SK-N-SH treated with all-trans-retinoic acid at 6 μM for 48 hours (cell line): ENCODE measurements at regions not wholly inside any gene's neighbourhood (a gene's known extent, or its start where the extent isn't known, plus 50 kb on each side); places are given as distances from the start of the nearest gene placed in this dataset.

ENCODE experiments used
- ATAC-seq: fragments of 200-7000 bp; cut with Tn5 transposase; 3 replicates; pipeline ENCODE4 v1.9.1; 2020; ENCODE audit warnings: mild to moderate bottlenecking, moderate library complexity
- ARNTL ChIP-seq: fragments of 450-650 bp; formaldehyde crosslinking; IDR thresholded peaks from 2 replicates; pipeline ENCODE4 v1.5.0; 2020; ENCODE audit warnings: low read depth, mild to moderate bottlenecking, moderate library complexity, borderline replicate concordance
- BACH2 ChIP-seq: fragments of 250-450 bp; sonication (Bioruptor Pico); IDR thresholded peaks from 2 replicates; pipeline ENCODE4 v1.9.0; 2021; ENCODE audit warnings: mild to moderate bottlenecking, borderline replicate concordance
- CREB5 ChIP-seq: fragments of 250-450 bp; sonication (Bioruptor Pico); IDR thresholded peaks from 2 replicates; pipeline ENCODE4 v1.5.1; 2020; ENCODE audit warnings: low read depth, mild to moderate bottlenecking, moderate library complexity
- CSDC2 ChIP-seq: fragments of 250-450 bp; sonication (Bioruptor Pico); IDR thresholded peaks from 2 replicates; pipeline ENCODE4 v1.5.0; 2020; ENCODE audit warnings: mild to moderate bottlenecking, moderate library complexity
- GLIS3 ChIP-seq: fragments of 250-450 bp; sonication (Bioruptor Pico); IDR thresholded peaks from 2 replicates; pipeline ENCODE4 v1.5.0; 2020; ENCODE audit warnings: mild to moderate bottlenecking, moderate library complexity
- ISL1 ChIP-seq: fragments of 250-450 bp; sonication (Bioruptor Pico); IDR thresholded peaks from 2 replicates; pipeline ENCODE4 v2.1.2; 2022; ENCODE audit warnings: mild to moderate bottlenecking, moderate library complexity
- OSR1 ChIP-seq: fragments of 250-450 bp; sonication (Bioruptor Pico); IDR thresholded peaks from 2 replicates; pipeline ENCODE4 v1.8.0; 2022; ENCODE audit warnings: moderate library complexity, mild to moderate bottlenecking, inconsistent platforms
- PATZ1 ChIP-seq: fragments of 250-450 bp; sonication (Bioruptor Pico); IDR thresholded peaks from 2 replicates; pipeline ENCODE4 v1.8.0; 2020; ENCODE audit warnings: mild to moderate bottlenecking, moderate library complexity, borderline replicate concordance
- POU6F1 ChIP-seq: fragments of 250-450 bp; sonication (Bioruptor Pico); IDR thresholded peaks from 2 replicates; pipeline ENCODE4 v1.8.0; 2021; ENCODE audit warnings: low read depth, mild to moderate bottlenecking, moderate library complexity, borderline replicate concordance
- PPARA ChIP-seq: fragments of 250-450 bp; sonication (Bioruptor Pico); IDR thresholded peaks from 2 replicates; pipeline ENCODE4 v1.5.0; 2020; ENCODE audit warnings: mild to moderate bottlenecking, borderline replicate concordance
- TCF4 ChIP-seq: fragments of 250-450 bp; sonication (Bioruptor Pico); IDR thresholded peaks from 2 replicates; pipeline ENCODE4 v1.8.0; 2021; ENCODE audit warnings: mild to moderate bottlenecking, moderate library complexity, borderline replicate concordance
- ZC3H10 ChIP-seq: fragments of 250-450 bp; sonication (Bioruptor Pico); IDR thresholded peaks from 2 replicates; pipeline ENCODE4 v1.5.1; 2021; ENCODE audit warnings: mild to moderate bottlenecking, moderate library complexity
- ZFP3 ChIP-seq: fragments of 250-450 bp; sonication (Bioruptor Pico); IDR thresholded peaks from 2 replicates; pipeline ENCODE4 v1.5.0; 2020; ENCODE audit warnings: mild to moderate bottlenecking, moderate library complexity
- ZNF565 ChIP-seq: fragments of 450-650 bp; formaldehyde crosslinking; conservative IDR thresholded peaks from 2 replicates; pipeline ENCODE4 v1.5.0; 2020; ENCODE audit warnings: low read depth, mild to moderate bottlenecking, moderate library complexity
- ZNF8 ChIP-seq: fragments of 450-650 bp; formaldehyde crosslinking; IDR thresholded peaks from 2 replicates; pipeline ENCODE4 v1.5.0; 2020; ENCODE audit warnings: mild to moderate bottlenecking, moderate library complexity

DNA sequence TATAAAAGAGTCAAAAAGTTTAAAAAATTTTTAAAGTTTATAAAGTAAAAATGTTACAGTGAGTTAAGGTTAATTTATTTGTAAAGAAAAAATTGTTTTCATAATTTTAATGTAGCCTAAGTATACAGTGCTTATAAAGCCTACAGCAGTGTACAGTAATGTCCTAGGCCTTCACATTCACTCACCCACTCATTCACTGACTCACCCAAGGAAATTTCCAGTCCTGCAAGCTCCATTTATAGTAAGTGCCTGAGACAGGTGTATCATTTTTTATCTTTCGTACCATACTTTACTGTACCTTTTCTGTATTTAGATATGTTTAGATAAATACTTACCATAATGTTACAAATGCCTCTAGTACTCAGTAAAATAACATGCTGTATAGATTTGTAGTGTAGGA is 269.7 kb upstream of the PHF14 start:
- TF ChIP-seq OSR1 (CRISPR knock-in tag) (no peak), ZFP3 (CRISPR knock-in tag) (no peak), PATZ1 (CRISPR knock-in tag) (no peak), ARNTL (no peak), POU6F1 (CRISPR knock-in tag) (no peak), CREB5 (CRISPR knock-in tag) (no peak), BACH2 (CRISPR knock-in tag) (no peak), ZNF565 (CRISPR knock-in tag) (no peak)
- ATAC-seq = no peak

GRCh38 chr7:10704653-10705052 is 269.0 kb upstream of the PHF14 start:
- no peak for TF ChIP-seq ZFP3 (CRISPR knock-in tag)
- TF ChIP-seq ZNF8 (CRISPR knock-in tag) = no peak
- no peak for TF ChIP-seq OSR1 (CRISPR knock-in tag)
- TF ChIP-seq ISL1 (CRISPR knock-in tag) = no peak
- TF ChIP-seq CSDC2 (CRISPR knock-in tag) = no peak
- no peak for TF ChIP-seq ARNTL
- ATAC-seq = no peak

DNA sequence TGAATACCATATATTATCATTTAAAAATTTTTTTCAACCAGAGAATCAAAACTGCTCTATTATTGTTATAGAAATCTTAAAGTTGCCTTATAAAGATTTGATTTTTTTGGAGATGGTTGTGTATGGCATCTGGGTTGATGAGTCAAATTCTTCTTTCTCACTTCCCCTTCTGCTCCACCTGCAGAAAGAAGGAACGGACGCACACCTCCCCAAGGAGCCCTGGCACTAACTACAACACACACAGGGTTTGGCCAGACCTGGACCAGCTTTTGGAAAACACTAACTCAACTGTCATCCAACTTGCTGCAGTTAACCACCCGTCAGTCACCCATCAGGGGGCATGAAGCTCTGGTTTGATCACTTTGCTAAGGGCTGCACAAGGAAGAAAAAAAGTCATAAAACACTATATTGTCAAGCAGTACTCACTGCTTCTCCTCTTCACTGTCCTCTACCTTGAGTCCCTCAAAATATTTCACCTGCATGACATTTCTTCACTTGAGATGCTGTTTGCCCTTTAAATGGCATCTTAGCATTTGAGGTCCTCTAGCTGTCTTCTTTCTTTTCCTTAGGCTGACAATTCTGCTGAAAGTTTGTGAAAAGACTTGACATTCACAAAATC is 266.7 kb upstream of the PHF14 start:
- ATAC-seq = no peak
- TF ChIP-seq ZNF8 (CRISPR knock-in tag) = no peak
- TF ChIP-seq CREB5 (CRISPR knock-in tag) = no peak
- no peak for TF ChIP-seq GLIS3 (CRISPR knock-in tag)
- no peak for TF ChIP-seq PPARA (CRISPR knock-in tag)
- no peak for TF ChIP-seq ZFP3 (CRISPR knock-in tag)
- TF ChIP-seq ZC3H10 (CRISPR knock-in tag) = no peak
- TF ChIP-seq ARNTL = no peak

DNA sequence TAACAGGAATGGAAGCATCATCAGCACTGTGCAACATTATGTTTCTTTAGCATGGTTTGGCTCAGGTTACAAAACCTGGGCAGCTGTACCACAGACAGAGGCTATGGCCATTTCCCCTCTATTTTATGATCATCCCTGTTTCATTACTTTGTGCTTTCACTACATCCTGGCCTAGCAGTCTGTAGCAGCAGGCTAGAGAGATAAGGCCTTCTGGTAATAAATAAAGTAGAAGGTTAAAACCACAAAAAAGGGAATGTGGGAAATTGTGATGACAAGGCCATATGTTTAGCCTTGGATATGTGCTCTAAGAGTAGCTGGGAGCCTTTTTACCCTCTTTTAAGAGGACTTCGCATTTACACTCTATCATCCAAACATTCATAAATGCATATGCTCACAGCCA is 266.2 kb upstream of the PHF14 start:
- no peak for ATAC-seq

More for the DNA sequence above, 266.2 kb upstream of the PHF14 start:
- TF ChIP-seq POU6F1 (CRISPR knock-in tag) = no peak
- no peak for TF ChIP-seq CREB5 (CRISPR knock-in tag)
- no peak for TF ChIP-seq ARNTL
- TF ChIP-seq TCF4 (CRISPR knock-in tag) = peak; percentile 21; the same call in 1 of the 2 replicates
- TF ChIP-seq PATZ1 (CRISPR knock-in tag) = no peak
